A673 (cell line): ENCODE measurements at regions not wholly inside any gene's neighbourhood (a gene's known extent, or its start where the extent isn't known, plus 50 kb on each side); places are given as distances from the start of the nearest gene placed in this dataset.

Experiments used
- EZH2 ChIP-seq: fragments of 200-600 bp; sonication (generic); IDR thresholded peaks from 2 replicates; pipeline ENCODE4 v1.6.1; 2017; ENCODE audit warnings: borderline replicate concordance, low read depth, mild to moderate bottlenecking, mixed read lengths, antibody characterized with exemption, low read length; ENCODE audit not compliant: poor library complexity, severe bottlenecking
- TF ChIP-seq, protein P1 (sequence below): fragments of 300-800, 200-600 bp; sonication (generic); conservative IDR thresholded peaks from 2 replicates; pipeline ENCODE4 v1.5.1; 2017; ENCODE audit warnings: low read depth, mild to moderate bottlenecking, antibody characterized with exemption, low read length, moderate library complexity, mixed read lengths

DNA sequence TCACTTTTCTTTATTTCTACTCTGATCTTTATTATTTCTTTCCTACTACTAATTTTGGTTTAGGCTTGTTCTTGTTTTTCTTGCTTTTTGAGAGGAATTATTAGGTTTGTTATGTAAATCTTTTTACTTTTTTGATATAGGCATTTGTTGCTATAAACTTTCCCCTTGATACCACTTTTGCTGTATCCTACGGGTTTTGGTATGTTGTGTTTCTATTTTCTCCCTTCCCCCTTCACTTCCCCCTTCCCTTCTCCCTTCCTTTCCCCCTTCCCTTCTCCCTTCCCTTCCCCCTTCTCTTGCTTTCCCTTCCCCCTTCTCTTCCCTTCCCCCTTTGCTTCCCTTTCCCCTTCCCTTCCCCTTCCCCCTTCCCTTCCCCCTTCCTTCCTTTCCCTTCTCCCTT is 529.6 kb downstream of the RAB38 start:
- TF ChIP-seq, protein P1, sequence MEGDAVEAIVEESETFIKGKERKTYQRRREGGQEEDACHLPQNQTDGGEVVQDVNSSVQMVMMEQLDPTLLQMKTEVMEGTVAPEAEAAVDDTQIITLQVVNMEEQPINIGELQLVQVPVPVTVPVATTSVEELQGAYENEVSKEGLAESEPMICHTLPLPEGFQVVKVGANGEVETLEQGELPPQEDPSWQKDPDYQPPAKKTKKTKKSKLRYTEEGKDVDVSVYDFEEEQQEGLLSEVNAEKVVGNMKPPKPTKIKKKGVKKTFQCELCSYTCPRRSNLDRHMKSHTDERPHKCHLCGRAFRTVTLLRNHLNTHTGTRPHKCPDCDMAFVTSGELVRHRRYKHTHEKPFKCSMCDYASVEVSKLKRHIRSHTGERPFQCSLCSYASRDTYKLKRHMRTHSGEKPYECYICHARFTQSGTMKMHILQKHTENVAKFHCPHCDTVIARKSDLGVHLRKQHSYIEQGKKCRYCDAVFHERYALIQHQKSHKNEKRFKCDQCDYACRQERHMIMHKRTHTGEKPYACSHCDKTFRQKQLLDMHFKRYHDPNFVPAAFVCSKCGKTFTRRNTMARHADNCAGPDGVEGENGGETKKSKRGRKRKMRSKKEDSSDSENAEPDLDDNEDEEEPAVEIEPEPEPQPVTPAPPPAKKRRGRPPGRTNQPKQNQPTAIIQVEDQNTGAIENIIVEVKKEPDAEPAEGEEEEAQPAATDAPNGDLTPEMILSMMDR = no peak
- TF ChIP-seq EZH2 = no peak
